Non-pigmented ciliary epithelial cell (primary cell): ENCODE measurements at regions not wholly inside any gene's neighbourhood (a gene's known extent, or its start where the extent isn't known, plus 50 kb on each side); places are given as distances from the start of the nearest gene placed in this dataset.
"Not testable (repeated sequence)": the region's sequence is repeated elsewhere in the genome, so short reads cannot be mapped to it uniquely, and the experiment has no call there.

Experiments used
- DNase-seq: peaks from one replicate; pipeline ENCODE4 v3.0.0-alpha.2; 2010; ENCODE audit warnings: low read depth

DNA sequence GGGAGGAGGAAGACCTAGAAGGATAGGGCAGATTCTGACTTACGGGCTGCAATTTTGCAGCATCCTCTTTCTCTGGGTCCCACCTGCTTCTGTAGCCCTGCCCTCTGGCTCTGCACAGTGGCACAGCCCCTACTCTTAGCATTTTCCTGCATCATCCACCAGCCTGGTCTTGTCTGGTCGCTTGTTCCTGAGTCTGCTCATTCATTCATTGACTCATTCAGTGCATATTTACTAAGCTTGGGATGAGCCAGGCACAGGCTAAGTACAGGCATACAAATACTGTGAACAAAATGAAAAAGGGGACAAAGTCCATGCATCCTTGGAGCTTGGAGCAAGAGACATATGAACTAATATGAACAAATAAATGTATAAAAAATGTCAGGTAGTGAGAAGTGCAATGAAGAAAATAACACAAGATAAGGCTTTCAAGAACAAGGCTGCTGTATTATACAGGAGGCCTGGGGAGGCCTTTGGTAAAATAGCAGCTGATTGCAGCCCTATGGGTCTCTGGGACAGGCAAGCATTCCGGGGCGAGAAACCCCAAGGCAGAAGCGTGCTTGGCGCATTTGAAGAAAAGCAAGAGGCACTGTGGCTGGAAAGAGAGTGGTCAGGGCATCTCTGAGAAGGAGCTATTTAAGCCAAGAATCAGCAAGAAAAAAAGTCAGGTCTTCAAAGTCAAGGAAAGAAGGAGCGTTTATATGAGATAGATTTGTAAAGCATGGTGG, 108.0 kb upstream of the ALX4 start:
- no peak for DNase-seq

DNA sequence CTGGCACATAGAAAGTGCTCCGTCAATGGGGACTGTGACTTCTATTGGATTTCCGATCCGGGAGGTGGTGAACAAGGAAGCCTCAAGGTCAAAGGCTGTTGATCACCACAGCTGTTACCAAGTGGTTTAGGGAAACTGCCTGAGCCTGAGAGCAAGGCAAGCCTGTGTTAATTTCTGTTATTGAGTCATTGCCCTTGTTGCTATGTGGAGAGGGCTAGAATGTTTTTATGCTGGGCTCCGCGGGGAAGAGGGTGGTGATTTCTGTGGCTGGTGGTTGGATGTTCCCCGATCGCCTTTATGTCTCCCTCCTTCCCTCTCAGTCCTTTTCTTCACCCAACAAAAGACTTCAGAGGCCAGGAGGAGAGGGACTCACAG, 108.5 kb upstream of the ALX4 start:
- DNase-seq, result no peak

DNA sequence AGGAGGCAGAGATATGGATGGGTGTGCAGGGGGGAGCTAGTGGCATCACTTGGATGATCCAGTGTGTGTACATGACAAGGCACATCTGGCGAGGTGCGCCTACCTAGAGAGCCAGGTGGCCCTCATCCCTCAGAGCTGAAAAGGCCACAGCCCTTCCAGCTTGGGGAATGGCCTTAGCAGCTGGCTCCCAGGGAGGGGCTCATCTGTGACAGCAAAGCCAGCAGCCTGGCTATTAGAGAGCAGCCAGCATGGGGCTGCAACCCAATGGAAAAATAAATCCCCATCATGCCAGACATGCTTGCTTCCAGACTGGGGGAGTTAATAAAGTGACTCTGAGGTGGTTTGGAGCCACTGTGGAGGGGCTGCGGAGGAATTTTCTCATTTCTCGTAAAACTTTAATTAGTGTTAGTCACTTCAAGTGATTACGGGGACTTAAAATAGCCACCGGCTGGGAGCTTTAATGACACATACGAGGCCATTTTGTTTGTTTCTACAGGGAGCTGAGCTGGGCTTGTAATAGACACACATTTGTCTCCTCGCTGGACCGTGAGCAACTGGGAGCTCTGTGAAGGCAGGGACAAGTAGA, 111.2 kb upstream of the ALX4 start:
- DNase-seq, result no peak

DNA sequence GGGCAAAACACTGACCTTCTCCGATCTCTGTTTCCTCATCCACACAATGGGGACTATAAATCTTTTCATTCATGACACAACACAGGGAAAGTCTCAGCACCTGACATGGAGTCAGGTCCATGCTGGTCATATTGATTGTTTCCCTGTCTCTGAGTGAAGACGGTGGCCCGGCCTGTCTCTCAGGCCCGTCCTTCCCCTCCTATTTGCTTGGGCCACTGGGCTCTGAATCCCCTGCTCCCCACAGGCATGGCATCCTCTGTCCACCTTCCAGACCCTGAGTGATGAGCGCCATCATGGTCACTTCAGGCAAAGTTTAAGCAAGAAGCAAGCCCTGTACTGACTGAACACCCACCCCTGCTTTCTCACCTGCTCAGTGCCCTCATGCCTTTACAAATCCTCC, 113.3 kb upstream of the ALX4 start:
- DNase-seq, result no peak

DNA sequence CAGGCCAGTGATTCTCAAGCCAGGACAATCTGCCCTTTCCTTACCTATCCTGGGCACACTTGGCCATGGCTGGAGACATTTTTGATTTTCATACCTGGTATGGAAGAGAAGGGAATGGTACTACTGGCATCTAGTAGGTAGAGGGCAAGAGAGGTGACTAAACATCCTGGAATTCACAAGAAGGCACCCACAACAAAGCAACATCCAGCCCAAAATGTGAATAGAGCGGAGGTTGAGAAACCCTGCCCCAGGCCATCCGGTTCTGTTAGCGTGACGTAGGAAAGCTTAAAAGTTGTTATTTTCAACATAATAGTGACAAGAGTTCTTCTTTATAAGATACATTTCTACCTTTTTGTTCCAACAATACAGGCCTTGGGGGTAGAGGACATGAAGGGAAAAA, 114.9 kb upstream of the ALX4 start:
- no peak for DNase-seq

DNA sequence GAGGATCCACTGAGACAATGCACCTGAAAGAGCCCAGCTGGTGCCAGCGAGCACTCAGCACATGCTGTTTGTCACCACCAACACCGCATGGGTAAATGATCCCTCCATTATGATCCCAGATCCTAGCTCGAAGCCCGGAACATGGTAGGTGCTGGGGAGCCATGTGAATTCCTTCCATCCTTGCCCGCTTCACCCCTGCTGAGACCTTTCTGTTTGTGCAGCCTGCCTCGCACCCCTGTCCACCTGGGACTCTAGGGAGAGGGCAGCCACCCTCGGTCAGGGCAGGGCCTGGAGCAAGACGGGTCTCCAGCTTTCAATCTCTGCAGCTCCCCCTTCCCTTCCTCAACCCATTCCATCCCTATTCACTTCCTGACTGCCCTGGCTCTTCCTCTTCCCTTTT, 116.2 kb upstream of the ALX4 start:
- DNase-seq, result no peak

DNA sequence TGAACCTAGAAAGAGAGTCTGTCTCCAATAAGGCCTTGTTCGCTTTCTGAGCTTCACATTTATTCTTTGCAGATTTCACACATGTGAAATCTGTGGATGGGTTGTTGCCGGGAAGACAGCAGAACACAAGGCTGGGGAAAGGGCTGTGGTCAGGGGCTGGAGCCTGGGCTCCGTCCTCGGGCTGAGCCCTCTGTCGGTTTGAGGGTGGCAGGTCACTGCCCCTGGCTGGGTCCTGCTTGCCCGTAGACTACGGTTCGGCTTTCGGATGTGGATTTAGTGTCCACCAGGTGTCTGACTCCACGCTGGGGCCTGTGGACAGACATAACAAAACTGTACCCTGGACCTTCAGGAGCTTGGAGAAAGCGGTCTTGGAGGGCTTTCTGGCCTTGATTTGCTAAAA, 117.0 kb upstream of the ALX4 start:
- DNase-seq, result no peak

DNA sequence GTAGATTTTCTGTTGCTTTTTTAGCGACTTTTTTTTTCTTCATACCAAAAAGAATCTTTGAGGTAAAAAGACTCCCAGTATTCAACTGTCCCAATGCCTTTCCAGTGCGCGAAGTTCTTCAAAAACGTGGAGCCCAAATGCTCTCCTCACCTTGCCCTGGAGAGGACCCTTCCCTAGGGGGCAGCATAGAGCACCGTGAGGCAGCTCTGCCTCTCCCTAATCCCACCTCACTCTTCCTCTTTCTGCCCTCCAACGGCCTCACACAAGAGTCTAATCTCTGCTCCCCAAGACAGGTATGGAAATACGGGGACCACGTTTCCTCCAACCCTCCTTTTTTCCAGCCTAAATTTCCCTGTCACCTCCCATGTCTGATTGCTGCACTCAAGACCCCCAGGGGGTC, 117.5 kb upstream of the ALX4 start:
- no peak for DNase-seq

DNA sequence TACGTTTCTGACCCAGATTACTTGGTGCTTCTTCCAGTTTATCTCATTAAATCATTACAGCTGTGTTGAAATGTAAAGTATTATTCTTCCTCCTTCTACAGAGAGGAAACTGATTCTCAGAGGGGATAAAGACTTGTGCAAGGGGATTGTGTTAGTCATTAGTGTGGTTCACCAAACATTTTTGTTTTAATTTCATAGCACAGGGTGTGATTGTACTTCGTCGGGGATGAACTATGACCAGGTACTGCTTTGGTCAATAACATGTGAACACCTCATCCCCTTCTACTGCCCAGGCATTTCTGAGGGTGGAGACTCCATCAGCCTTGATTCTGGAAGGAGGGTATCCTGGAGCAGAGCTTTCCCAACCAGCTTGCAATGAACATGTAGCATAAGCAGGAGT, 120.2 kb upstream of the ALX4 start:
- no peak for DNase-seq

DNA sequence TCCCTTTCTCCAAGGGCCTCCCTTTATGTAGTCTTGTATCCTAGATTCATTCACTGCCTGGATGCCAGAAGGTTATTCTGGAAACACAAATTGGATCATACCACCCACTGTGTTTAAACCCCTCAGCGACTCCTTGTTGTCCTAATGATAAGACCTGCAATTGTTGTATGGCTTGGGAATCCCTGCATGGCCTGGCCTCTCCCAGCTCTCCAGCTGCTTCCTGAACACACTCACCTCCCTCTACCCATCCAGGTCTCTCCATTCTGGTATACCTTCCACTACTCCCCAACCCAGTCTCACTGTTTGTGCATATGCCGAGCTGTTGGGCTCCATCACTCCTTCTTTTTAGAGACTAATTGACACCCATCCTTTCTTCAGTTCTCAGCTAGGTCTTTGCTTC, 124.3 kb upstream of the ALX4 start:
- DNase-seq, result no peak

DNA sequence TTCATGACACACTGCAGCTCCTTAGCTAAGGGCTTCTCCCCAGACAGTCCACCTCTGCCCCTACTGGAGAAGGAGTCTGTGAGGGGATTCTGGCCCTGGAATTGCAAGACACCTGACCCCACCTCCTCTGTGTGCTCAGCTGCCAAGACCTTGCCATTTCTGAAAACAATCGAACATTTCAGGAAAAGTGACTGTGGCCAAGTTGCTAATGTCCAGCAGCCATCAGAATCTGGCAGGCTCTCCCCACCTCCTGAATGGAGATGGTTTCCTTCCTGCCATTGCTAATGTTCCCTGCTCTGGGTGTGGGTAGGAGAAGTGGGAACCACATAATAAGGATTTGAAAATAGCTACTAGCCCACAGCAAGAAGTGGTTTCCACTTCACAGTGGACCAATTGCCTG, 127.2 kb upstream of the ALX4 start:
- DNase-seq, result no peak

DNA sequence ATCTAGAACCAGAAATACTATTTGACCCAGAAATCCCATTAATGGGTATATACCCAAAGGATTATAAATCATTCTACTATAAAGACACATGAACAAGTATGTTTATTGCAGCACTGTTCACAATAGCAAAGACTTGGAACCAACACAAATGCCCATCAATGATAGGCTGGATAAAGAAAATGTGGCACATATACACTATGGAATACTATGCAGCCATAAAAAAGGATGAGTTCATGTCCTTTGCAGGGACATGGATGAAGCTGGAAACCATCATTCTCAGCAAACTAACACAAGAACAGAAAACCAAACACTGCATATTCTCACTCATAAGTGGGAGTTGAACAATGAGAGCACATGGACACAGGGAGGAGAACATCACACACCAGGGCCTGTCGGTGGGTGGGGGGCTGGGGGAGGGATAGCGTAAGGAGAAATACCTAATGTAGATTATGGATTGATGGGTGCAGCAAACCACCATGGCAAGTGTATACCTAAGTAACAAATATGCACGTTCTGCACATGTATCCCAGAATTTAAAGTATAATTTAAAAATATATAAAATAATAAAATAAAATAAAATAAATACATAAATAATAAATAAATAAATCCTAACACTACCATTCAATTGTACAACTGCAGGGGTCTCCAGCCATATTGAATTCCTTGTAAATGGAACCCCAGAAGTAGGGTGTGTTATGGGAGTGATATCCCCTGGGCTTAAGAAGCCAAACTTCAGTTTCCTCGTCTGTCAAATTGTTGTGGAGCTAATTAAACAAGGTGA, 122.4 kb upstream of the CD82 start:
- not testable (repeated sequence) for DNase-seq

DNA sequence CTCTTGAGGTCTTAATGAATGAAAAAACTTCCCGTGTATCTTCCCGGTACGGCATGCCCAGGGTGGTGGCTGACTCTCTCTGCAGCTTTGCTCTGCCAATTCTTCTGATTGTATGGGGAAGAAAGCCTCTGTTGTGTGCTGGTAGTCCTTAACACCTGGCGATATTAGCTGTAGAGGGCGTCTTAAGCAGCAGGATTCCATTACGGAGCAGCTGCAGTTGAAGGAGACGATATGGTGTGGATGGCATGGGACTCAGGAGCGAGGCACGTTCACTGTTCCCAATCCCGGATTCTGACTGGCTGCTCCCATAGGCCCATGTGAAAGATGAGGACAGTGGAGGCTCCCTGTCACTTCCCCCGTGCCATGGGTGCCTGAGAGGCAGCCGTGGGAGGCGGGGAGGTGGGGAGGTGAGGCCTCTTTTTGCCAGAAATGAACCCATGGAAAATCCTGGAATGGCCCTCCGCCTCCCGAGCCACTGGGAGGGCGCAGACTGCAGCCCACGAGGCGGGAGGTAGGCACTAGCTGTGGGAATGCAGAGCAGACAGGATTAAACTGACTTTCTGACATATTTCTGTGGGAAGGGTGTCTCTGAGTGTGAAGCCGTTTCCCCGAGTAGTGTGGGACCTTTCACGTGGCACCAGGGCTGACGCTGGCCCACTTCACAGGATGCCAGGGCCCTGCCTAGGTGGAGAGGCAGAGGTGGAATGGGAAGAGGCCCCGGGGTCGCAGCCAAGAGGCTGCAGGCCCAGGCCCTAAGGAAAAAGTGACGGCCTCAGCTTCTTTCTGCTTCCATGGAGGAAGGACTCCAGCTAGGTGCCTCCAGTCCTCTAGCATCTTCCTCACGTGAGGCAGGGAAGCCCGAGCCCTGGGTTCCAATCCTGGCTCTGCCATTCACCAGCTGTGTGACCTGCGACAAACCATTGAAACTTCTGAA, 121.4 kb upstream of the CD82 start:
- DNase-seq, result no peak

DNA sequence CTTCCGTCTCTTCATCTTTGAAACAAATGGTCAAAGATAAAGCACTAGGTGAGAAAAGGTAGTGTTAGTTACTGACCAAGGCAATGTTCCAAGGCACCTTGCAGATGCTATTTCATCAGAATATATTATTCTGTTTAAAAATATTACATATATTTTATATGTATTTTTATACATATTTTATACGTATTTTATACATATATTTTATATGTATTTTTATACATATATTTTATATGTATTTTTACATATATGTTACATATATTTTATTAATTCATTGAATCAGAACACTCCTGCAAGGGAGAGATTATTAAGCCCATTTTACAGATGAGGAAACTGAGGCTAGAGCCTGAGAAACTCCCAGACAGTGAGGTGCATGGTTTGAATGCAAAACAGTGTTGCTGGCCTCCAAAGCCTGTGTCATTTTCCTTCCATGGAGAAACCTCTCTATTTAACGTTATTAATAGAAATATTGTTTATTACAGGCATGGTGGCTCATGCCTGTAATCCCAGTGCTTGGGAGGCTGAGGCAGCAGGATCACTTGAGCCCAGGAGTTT, 120.6 kb upstream of the CD82 start:
- DNase-seq, result no peak

DNA sequence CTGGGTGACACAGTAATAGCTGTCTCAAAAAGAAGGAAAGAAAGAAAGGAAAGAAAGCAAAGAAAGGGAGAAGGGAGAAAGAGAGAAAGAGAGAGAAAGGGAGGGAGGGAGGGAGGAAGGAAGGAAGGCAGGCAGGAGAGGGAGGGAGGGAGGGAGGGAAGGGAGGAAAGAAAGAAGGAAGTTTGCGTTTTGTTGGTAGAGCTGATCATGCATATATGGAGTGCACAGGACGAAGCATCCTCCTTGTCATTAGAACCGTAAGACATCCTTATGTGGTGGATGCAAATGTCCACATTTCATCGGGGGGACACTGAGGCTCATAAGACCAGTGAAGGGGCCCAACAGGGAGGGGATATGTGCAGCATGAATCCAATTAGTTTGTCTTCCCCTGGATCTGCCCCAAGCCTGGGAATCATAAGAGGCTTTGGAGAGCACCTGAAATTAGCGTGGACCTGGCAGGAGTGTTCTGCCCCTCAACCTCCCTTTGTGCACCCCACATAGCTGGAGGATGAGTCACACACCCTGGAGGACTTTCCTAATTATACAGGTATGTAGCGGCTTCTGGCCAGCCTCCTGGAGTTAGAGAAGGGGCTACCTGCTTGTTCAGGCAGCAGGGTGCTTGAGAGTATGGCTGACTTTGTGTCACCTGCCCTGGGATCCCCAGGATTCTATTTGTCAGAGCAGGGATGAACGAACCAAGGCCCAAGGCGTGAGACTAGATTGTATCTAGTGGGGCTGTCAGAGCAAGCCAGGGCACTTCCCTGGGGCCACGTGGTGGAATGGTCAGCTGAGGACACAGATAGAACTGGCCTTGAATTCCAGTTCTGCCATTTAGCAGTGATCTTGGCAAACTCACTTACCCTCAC, 119.7 kb upstream of the CD82 start:
- DNase-seq, result no peak

DNA sequence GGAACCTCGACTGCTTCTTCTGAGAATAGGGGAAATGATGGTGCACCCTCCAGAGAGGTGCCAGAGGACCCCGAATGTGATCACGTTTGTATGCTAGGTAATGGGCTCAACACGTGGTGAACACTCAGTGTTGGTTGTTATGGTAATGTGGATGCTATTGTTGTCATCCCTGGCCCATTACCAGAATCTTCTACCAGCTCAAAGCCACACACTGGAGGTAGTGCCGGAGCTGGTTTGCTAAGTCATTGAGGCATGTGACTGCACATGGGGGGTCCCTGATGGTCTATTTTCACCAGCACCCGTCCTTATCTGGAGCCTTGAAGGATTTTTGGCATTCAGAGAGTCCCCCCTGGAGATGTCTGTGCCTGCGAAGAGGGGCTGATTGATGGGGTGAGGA, 119.1 kb upstream of the CD82 start:
- no peak for DNase-seq

DNA sequence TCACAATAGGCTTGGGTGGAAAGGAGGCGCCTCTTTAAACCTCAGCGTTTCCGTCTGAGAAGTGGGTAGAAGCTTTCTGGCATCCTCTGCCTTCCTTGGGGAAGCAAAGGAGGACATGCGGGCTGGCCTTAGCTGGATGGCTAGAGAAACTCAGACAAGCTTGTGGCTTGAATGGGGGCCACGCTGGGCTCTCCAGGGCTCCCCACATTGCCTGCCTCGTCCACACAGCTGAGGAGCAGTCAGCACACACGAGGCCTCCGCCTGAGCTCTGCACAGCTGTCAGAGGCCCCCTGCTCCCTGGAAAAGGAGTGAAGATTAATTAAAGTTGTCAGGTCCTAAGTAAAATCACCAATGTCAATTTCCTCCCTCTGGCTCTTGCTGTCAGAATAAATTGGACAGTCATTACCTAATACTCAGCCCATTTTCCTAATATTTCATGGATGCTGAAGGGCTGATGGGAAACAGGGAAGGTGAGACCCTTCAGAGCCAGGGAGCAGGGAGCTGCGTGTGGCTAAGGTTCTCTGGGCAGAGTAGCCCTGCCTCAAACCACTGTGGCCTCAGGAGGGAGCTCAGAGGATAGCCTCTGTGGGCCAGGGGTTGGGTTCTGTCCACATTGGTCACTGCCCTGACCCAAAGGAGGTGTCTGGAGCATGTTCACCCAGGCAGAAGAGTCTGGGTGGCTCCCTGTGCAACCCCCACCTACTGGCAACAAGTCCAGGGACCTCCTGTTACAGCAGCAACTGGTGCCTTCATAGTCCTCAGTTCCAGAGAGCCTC, 118.3 kb upstream of the CD82 start:
- DNase-seq, result no peak

DNA sequence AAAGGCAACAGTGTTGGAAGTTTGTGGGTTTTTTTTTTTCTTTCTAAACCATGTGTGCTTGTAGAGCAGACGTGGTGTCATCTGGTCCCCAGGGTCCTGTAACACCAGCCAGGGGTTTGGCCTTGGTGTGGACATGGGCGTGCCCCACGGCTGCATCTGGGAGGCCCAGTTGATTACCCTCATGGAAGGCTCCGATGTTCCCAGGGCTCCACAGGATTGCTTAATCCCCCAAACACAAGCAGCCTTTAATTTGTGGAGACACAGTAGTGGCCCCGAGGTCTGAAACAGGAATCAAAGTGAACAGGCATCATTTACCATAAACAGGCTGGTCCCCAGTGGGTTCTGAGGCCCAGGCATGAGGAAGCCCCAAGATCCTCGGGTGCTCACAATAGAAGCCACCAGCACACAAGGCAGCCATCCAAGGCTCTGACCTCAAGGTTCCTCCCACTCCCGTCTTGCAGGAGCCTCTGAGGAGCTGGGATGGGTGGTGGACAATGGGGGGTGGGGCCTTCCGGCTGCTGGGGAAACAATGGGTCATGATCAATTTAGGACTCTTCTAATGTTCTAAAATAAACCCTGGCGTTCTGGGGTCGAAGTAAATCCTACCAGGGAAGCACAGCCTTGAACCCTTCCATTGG, 115.0 kb upstream of the CD82 start:
- DNase-seq, result no peak

DNA sequence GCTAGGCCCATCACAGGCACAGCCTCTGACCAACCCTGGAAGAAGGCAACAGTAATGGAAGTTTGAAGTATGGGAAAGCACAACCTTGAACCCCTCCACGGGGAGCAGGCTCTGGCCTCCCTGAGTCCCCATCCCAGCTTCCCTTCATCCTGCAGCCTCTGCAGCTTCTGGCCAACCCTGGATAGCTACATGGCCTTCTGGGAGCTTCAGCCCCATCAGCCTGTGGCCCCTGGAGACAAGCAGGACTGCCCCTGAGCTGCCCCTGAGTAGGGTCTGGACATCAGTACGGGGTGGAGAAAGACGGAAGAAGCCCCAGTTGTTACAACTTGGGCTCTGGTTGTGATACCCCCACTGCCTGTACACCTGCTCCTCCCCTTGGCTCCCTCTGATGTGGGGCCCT, 113.8 kb upstream of the CD82 start:
- no peak for DNase-seq
